ENCODE measurements at regions not wholly inside any gene's neighbourhood (a gene's known extent, or its start where the extent isn't known, plus 50 kb on each side); places are given as distances from the start of the nearest gene placed in this dataset.

DNA sequence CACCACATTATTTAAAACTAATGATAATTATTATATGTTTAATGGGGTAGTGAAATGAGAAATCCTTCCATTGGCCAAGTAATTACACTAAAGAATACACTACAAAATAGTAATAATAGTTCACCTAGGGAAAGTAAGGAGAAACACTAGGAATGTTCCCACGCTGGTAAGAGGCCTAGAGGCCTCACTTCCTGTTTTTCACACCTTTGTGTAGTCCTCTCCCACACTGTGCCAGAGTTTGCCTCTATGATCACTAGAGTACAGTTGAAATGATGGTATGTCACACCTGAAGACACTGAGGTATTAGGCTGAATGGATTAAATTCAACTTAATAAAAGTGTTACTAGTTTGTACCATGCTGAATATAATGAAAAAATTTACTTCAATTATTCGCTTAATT is 1348.0 kb upstream of the ATXN8OS start:
- POLR2A ChIA-PET: no interaction called here
- no peak for DNase-seq (ENCODE audit: low read depth in 1 of 2, low spot score in 1 of 2)
- no peak for ATAC-seq
- no peak overlapping the region for H3K4me3 ChIP-seq
- TF ChIP-seq FOSL2 (IDR thresholded peaks at IDR 0.05) (no peak), FOSL2 (CRISPR knock-in tag; IDR thresholded peaks at IDR 0.05) (no peak), POLR2AphosphoS2 (conservative IDR thresholded peaks at IDR 0.05; ENCODE audit: low read length) (no peak), JUNB (IDR thresholded peaks at IDR 0.05) (no peak), POLR2A (IDR thresholded peaks at IDR 0.05; ENCODE audit: low read length) (no peak), ZFP36 (IDR thresholded peaks at IDR 0.05; ENCODE audit: borderline replicate concordance, partially characterized antibody) (no peak), MAFK (IDR thresholded peaks at IDR 0.05; ENCODE audit: partially characterized antibody) (no peak), KDM1A (IDR thresholded peaks at IDR 0.05; ENCODE audit: low read depth) (no peak), CEBPB (IDR thresholded peaks at IDR 0.05) (no peak), RCOR1 (IDR thresholded peaks at IDR 0.05; ENCODE audit: low read depth, low read length) (no peak), GATA3 (IDR thresholded peaks at IDR 0.05; ENCODE audit: borderline replicate concordance) (no peak), RARB (CRISPR knock-in tag; IDR thresholded peaks at IDR 0.05) (no peak)
- TF ChIP-seq, protein P1, sequence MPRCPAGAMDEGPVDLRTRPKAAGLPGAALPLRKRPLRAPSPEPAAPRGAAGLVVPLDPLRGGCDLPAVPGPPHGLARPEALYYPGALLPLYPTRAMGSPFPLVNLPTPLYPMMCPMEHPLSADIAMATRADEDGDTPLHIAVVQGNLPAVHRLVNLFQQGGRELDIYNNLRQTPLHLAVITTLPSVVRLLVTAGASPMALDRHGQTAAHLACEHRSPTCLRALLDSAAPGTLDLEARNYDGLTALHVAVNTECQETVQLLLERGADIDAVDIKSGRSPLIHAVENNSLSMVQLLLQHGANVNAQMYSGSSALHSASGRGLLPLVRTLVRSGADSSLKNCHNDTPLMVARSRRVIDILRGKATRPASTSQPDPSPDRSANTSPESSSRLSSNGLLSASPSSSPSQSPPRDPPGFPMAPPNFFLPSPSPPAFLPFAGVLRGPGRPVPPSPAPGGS (IDR thresholded peaks at IDR 0.05): no peak
- no peak overlapping the region for H3K27ac ChIP-seq
- no peaks in the 10 kb centered on the region for H3K4me1 ChIP-seq
- WGBS (ENCODE audit: missing lambda C conversion rate): 36% methylated on average over 2 of the region's 2 CpGs
- H3K4me2 ChIP-seq: no peak overlapping the region
- CTCF ChIA-PET: no interaction called here
- FAIRE-seq: no peak
- H3K9me3 ChIP-seq: no peaks in the 10 kb centered on the region

DNA sequence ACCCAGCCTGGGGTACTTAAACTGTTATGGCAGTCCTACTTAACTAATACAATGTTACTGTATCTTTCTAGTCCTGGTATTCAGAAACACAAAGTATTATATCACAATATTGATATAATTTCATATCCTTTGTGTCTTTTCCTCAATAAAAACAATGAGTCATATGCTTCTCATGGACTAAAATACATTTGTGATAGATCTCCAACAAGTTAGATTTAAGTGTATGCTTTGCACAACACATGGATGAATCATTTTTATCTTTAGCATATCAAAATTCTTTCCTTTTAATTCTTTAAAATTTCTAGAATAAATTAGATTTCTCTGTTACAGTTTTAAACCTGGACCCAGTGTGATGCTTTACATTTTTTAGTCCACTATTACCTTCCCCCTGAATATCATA is 1357.8 kb upstream of the ATXN8OS start:
- Histone ChIP-seq H3K4me2 (no peak overlapping the region), H3K4me1 (no peaks in the 10 kb centered on the region), H3K27ac (no peak overlapping the region), H3K4me3 (no peak overlapping the region), H3K9me3 (no peaks in the 10 kb centered on the region)
- FAIRE-seq: no peak
- TF ChIP-seq TP53 (CRISPR knock-in tag; IDR thresholded peaks at IDR 0.05) (no peak), NPAS2 (CRISPR knock-in tag; IDR thresholded peaks at IDR 0.05; ENCODE audit: borderline replicate concordance) (no peak), SMC3 (IDR thresholded peaks at IDR 0.05) (no peak), PHF8 (IDR thresholded peaks at IDR 0.05; ENCODE audit: borderline replicate concordance, low read depth) (no peak), FOSL2 (IDR thresholded peaks at IDR 0.05) (no peak), FOSL2 (CRISPR knock-in tag; IDR thresholded peaks at IDR 0.05) (no peak), HOXB5 (CRISPR knock-in tag; IDR thresholded peaks at IDR 0.05) (no peak), MYC (IDR thresholded peaks at IDR 0.05; ENCODE audit: borderline replicate concordance, low read length) (no peak)
- TF ChIP-seq, protein P2, sequence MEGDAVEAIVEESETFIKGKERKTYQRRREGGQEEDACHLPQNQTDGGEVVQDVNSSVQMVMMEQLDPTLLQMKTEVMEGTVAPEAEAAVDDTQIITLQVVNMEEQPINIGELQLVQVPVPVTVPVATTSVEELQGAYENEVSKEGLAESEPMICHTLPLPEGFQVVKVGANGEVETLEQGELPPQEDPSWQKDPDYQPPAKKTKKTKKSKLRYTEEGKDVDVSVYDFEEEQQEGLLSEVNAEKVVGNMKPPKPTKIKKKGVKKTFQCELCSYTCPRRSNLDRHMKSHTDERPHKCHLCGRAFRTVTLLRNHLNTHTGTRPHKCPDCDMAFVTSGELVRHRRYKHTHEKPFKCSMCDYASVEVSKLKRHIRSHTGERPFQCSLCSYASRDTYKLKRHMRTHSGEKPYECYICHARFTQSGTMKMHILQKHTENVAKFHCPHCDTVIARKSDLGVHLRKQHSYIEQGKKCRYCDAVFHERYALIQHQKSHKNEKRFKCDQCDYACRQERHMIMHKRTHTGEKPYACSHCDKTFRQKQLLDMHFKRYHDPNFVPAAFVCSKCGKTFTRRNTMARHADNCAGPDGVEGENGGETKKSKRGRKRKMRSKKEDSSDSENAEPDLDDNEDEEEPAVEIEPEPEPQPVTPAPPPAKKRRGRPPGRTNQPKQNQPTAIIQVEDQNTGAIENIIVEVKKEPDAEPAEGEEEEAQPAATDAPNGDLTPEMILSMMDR (IDR thresholded peaks at IDR 0.05): no peak
- TF ChIP-seq, protein P3, sequence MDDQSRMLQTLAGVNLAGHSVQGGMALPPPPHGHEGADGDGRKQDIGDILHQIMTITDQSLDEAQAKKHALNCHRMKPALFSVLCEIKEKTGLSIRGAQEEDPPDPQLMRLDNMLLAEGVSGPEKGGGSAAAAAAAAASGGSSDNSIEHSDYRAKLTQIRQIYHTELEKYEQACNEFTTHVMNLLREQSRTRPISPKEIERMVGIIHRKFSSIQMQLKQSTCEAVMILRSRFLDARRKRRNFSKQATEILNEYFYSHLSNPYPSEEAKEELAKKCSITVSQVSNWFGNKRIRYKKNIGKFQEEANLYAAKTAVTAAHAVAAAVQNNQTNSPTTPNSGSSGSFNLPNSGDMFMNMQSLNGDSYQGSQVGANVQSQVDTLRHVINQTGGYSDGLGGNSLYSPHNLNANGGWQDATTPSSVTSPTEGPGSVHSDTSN (IDR thresholded peaks at IDR 0.05): no peak
- ChIA-PET CTCF (no interaction called here), POLR2A (no interaction called here)
- no peak for DNase-seq (ENCODE audit: low read depth in 1 of 2, low spot score in 1 of 2)
- ATAC-seq: no peak

DNA sequence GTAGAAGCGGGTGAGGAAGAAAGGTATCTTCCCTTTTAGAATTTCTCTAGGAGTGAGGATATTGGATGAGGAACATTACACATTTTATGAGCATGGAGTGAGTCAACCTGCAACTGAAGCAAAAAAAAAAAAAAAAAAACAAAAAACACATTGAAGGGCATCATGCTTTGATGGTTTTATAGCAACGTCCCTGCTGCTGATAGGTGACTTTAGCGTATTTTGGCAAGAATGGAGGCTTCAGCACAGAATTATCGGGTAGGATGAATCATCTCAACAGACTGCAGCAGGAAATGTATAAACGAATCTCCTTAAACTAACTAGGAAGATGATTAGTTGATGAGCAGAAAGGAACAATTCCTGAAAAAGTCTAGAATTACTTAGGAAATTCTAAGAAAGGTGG is 1359.6 kb upstream of the ATXN8OS start:
- H3K27ac ChIP-seq: no peak overlapping the region
- H3K4me1 ChIP-seq: no peaks in the 10 kb centered on the region
- 24% methylated on average over 5 of the region's 5 CpGs for WGBS (ENCODE audit: missing lambda C conversion rate)
- FAIRE-seq: no peak
- H3K9me3 ChIP-seq: no peaks in the 10 kb centered on the region
- no peak overlapping the region; the same call in 2 of the 3 replicates for H3K4me2 ChIP-seq
- ATAC-seq: no peak
- no peak overlapping the region for H3K4me3 ChIP-seq
- ChIA-PET POLR2A (no interaction called here), CTCF (no interaction called here)
- no peak for DNase-seq (ENCODE audit: low read depth in 1 of 2, low spot score in 1 of 2)
- TF ChIP-seq ZFP36 (IDR thresholded peaks at IDR 0.05; ENCODE audit: borderline replicate concordance, partially characterized antibody) (no peak), RCOR1 (IDR thresholded peaks at IDR 0.05; ENCODE audit: low read depth, low read length) (no peak), MYC (IDR thresholded peaks at IDR 0.05; ENCODE audit: borderline replicate concordance, low read length) (no peak), RNF2 (IDR thresholded peaks at IDR 0.05; ENCODE audit: borderline replicate concordance, low read depth) (no peak), NFE2L2 (conservative IDR thresholded peaks at IDR 0.05; ENCODE audit: low read length) (no peak), HOXB13 (CRISPR knock-in tag; IDR thresholded peaks at IDR 0.05; ENCODE audit: low read depth) (no peak), HOXB5 (CRISPR knock-in tag; IDR thresholded peaks at IDR 0.05) (no peak), ZNF302 (CRISPR knock-in tag; IDR thresholded peaks at IDR 0.05) (no peak), SREBF2 (IDR thresholded peaks at IDR 0.05) (no peak), JUNB (IDR thresholded peaks at IDR 0.05) (no peak)
- TF ChIP-seq, protein P4, sequence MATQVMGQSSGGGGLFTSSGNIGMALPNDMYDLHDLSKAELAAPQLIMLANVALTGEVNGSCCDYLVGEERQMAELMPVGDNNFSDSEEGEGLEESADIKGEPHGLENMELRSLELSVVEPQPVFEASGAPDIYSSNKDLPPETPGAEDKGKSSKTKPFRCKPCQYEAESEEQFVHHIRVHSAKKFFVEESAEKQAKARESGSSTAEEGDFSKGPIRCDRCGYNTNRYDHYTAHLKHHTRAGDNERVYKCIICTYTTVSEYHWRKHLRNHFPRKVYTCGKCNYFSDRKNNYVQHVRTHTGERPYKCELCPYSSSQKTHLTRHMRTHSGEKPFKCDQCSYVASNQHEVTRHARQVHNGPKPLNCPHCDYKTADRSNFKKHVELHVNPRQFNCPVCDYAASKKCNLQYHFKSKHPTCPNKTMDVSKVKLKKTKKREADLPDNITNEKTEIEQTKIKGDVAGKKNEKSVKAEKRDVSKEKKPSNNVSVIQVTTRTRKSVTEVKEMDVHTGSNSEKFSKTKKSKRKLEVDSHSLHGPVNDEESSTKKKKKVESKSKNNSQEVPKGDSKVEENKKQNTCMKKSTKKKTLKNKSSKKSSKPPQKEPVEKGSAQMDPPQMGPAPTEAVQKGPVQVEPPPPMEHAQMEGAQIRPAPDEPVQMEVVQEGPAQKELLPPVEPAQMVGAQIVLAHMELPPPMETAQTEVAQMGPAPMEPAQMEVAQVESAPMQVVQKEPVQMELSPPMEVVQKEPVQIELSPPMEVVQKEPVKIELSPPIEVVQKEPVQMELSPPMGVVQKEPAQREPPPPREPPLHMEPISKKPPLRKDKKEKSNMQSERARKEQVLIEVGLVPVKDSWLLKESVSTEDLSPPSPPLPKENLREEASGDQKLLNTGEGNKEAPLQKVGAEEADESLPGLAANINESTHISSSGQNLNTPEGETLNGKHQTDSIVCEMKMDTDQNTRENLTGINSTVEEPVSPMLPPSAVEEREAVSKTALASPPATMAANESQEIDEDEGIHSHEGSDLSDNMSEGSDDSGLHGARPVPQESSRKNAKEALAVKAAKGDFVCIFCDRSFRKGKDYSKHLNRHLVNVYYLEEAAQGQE (IDR thresholded peaks at IDR 0.05): no peak
